AG04450 (cell line): ENCODE measurements at regions not wholly inside any gene's neighbourhood (a gene's known extent, or its start where the extent isn't known, plus 50 kb on each side); places are given as distances from the start of the nearest gene placed in this dataset.
"Not testable (repeated sequence)": the region's sequence is repeated elsewhere in the genome, so short reads cannot be mapped to it uniquely, and the experiment has no call there.

Experiments
- CTCF ChIA-PET: fragments of 300-600, 350-600 bp; formaldehyde crosslinking; extraction: SDS; loops from one replicate; lab custom pipeline; 2022; ENCODE audit warnings: antibody characterized with exemption, inconsistent platforms; lab: Charles Lee
- POLR2A ChIA-PET: fragments of 350-600 bp; formaldehyde crosslinking; extraction: SDS; loops from one replicate; lab custom pipeline; 2021; ENCODE audit warnings: antibody characterized with exemption, inconsistent platforms; lab: Yijun Ruan, JAX
- DNase-seq: peaks from one replicate; pipeline ENCODE4 v3.0.0-alpha.2; 2011; ENCODE audit warnings: low read depth, low spot score
- H3K27ac ChIP-seq: one replicate; pipeline ENCODE4 v1.5.1; 2012; ENCODE audit warnings: low read depth, low read length, control low read depth
- H3K27me3 ChIP-seq: one replicate; pipeline ENCODE4 v1.6.0; 2012; ENCODE audit warnings: low read length; ENCODE audit not compliant: control insufficient read depth, insufficient read depth
- H3K4me3 ChIP-seq: 2 replicates; pipeline ENCODE4 v1.5.1; 2011; ENCODE audit warnings: mild to moderate bottlenecking, low read depth, low read length, control low read depth
- H3K9me3 ChIP-seq: 2 replicates; pipeline ENCODE4 v1.5.1; 2012; ENCODE audit warnings: low read length; ENCODE audit not compliant: control insufficient read depth, insufficient read depth
- TF ChIP-seq, protein P1 (sequence below): IDR thresholded peaks from 2 replicates; pipeline ENCODE4 v1.5.1; 2011; ENCODE audit warnings: low read depth, low read length, control low read depth, inconsistent platforms

DNA sequence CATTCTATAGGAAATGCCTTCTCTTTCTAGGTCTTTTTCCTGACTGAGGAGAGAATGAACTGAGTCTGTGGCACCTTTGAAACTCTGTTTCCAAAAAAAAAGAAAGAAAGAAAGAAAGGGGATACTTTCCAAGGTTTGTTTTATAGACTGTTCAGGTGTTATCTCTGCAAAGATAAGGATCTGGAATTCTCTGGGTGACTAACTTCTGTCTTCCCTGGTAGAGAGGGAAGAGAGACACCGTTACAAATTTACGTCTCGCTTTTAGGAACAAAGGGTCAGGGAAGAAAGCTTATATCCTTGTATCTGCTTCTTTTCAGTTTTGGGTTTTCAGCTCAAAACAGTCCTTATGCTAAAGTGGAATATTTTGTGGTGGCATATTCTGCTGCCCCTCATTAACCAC, 314.1 kb downstream of the RAPGEF2 start:
- ChIA-PET POLR2A (interaction anchor here (0.6 kb wide), 1 partner anchor 142 kb away, joined by 4 read pairs; no protein-coding TSS in a partner anchor), CTCF (no interaction called here)
- DNase-seq, result no peak
- no peaks in the 10 kb centered on the region for H3K27me3 ChIP-seq
- H3K9me3 ChIP-seq, result peaks cover 9% of the 10 kb centered on the region
- TF ChIP-seq, protein P1, sequence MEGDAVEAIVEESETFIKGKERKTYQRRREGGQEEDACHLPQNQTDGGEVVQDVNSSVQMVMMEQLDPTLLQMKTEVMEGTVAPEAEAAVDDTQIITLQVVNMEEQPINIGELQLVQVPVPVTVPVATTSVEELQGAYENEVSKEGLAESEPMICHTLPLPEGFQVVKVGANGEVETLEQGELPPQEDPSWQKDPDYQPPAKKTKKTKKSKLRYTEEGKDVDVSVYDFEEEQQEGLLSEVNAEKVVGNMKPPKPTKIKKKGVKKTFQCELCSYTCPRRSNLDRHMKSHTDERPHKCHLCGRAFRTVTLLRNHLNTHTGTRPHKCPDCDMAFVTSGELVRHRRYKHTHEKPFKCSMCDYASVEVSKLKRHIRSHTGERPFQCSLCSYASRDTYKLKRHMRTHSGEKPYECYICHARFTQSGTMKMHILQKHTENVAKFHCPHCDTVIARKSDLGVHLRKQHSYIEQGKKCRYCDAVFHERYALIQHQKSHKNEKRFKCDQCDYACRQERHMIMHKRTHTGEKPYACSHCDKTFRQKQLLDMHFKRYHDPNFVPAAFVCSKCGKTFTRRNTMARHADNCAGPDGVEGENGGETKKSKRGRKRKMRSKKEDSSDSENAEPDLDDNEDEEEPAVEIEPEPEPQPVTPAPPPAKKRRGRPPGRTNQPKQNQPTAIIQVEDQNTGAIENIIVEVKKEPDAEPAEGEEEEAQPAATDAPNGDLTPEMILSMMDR, result no peak
- no peak overlapping the region for H3K27ac ChIP-seq
- no peak overlapping the region for H3K4me3 ChIP-seq

DNA sequence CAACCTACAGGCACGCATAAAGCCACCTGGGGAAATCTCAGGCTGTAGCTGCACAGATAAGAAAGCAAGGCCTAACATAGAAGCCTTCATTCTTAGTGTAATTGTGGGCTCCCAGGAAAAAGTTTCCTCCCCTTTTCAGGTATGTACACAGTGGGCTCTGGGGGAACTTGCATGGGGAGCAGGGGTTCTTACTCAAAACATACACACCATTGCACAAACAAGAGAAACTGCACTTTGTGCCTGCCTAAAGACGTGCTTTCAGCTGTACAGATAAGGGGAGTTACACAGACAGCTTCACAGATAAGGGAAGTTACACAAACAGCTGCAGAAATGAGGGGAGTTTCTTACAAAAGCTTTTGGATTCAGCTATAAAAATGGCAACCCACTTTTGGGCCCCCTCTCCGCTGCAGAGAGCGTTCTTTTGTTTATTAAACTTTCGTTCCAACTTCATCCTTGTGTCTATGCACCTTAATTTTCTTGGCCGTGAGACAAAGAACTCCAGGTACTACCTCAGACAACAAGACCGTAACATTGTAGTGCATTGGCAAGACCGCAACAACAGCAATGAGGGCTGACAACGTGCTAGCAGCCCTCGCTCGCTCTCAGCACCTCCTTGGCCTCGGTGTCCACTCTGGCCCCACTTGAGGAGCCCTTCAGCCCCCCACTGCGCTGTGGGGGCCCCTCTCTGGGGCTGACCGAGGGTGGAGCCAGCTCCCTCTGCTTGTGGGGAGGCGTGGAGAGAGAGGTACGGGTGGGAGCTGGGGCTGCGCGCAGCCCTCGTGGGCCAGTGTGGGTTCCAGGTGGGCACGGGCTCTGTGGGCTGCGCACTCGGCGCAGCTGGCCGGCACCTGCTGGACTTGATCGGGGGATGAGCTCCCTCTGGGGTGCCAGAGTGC, 317.5 kb downstream of the RAPGEF2 start:
- H3K27me3 ChIP-seq, result no peaks in the 10 kb centered on the region
- POLR2A ChIA-PET, result no interaction called here
- H3K27ac ChIP-seq, result no peak overlapping the region
- H3K9me3 ChIP-seq, result peaks cover 9% of the 10 kb centered on the region
- CTCF ChIA-PET, result interaction anchor here (1.1 to 1.3 kb wide), 2 partner anchors 9 to 35 kb away, joined by 3 read pairs; no protein-coding TSS in a partner anchor
- no peak overlapping the region for H3K4me3 ChIP-seq
- TF ChIP-seq, protein P1, result no peak
- DNase-seq, result no peak

DNA sequence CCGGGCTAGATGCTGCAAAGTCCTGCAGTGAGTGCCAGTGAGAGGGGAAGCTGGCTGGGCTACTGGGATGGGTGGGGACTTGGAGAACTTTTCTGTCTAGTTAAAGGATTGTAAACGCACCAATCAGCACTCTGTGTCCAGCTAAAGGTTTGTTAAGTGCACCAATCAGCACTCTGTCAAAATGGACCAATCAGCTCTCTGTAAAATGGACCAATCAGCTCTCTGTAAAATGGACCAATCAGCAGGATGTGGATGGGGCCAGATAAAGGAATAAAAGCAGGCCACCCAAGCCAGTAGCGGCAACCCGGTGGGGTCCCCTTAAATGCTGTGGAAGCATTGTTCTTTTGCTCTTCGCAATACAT, 318.2 kb downstream of the RAPGEF2 start:
- POLR2A ChIA-PET, DNase-seq, H3K4me3 ChIP-seq, H3K9me3 ChIP-seq, H3K27me3 ChIP-seq, H3K27ac ChIP-seq: not testable (repeated sequence)
- CTCF ChIA-PET, result interaction anchor here (1.1 kb wide), 1 partner anchor 34 kb away, joined by 3 read pairs; no protein-coding TSS in a partner anchor

DNA sequence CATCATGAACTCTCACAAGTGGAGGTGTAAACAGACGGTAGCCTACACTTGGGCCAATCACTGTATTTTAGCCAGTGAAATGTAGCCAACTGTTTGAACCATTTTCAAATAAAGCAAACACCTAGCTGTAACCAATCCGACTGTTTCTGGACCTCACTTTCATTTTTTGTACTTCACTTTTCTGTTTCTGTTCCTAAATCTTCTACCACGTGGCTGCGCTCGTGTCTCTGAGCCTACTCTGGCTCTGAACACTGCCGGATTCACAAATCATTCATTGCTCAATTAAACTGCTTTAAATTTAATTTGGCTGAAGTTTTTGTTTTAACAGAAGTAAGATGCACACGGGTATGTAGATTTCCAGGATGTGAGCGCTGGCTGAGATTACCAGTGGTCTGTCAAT, 319.1 kb downstream of the RAPGEF2 start:
- CTCF ChIA-PET, result interaction anchor here (1.1 kb wide), 1 partner anchor 33 kb away, joined by 3 read pairs; no protein-coding TSS in a partner anchor
- TF ChIP-seq, protein P1, result no peak
- no peaks in the 10 kb centered on the region for H3K27me3 ChIP-seq
- no peak overlapping the region for H3K27ac ChIP-seq
- no peak for DNase-seq
- H3K4me3 ChIP-seq, result no peak overlapping the region
- POLR2A ChIA-PET, result no interaction called here
- H3K9me3 ChIP-seq, result peaks cover 9% of the 10 kb centered on the region

DNA sequence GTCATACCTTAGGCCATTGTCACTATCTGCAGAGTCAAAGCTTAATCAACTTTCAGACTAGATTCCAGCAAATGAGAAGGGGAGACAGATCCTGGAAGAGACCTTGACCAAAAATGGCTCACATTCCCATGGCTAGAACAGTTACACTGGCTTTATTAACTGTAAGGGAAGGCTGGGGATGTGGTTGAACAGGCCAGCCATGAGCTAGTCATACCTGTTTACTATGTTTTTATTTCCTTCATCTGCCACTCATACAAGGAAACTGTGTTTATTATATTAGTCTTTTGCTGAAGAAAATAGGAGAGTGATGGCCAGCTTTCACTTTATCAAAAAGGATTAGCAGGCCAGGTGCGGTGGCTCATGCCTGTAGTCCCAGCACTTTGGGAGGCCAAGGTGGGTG, 319.7 kb downstream of the RAPGEF2 start:
- no peak overlapping the region for H3K4me3 ChIP-seq

More for the DNA sequence above, 319.7 kb downstream of the RAPGEF2 start:
- POLR2A ChIA-PET, result no interaction called here
- TF ChIP-seq, protein P1, result no peak
- no peak for DNase-seq
- Histone ChIP-seq H3K27me3 (no peaks in the 10 kb centered on the region), H3K27ac (no peak overlapping the region), H3K9me3 (peaks cover 9% of the 10 kb centered on the region)
- CTCF ChIA-PET, result no interaction called here
